HG03520 (cell line): ENCODE measurements at regions not wholly inside any gene's neighbourhood (a gene's known extent, or its start where the extent isn't known, plus 50 kb on each side); places are given as distances from the start of the nearest gene placed in this dataset.
"Not testable (repeated sequence)": the region's sequence is repeated elsewhere in the genome, so short reads cannot be mapped to it uniquely, and the experiment has no call there.

Source experiments
- ATAC-seq: cut with Tn5 transposase; IDR thresholded peaks from one replicate; pipeline ENCODE4 v1.9.1; 2021; ENCODE audit warnings: mild to moderate bottlenecking, moderate library complexity; ENCODE audit not compliant: unreplicated experiment

DNA sequence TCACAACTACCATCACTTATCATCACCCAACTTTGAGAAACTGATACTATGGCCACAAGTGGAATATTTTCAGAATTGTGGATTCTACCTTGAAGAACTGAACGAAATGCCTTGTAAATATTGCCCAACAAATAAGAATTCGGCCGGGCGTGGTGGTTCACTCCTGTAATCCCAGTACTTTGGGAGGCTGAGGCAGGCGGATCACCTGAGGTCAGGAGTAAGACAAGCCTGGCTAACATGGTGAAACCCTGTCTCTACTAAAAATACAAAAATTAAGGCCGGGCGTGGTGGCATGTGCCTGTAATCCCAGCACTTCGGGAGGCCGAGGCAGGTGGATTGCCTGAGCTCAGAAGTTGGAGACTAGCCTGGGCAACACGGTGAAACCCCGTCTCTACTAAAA, 862.7 kb downstream of the ZPLD1 start:
- not testable (repeated sequence) for ATAC-seq

DNA sequence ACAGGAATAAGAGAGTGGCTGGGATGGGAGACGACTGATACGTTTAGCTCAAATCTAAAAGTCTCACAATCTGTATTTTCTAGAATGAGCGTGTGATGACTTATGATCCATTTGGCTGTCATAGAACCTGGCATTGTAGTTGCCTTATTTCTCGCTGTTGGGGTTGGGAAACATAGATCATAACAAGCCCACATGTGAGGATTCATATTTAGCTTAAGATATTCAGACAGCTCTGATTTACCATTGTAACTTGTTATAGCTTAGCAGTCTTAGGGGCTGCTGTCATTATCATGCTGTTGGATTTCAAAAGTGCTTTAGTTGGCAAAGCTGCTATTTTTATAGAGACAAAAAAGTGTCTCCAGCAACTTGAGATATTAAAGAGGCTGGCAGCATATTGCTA, 871.3 kb downstream of the ZPLD1 start:
- ATAC-seq, result no peak

DNA sequence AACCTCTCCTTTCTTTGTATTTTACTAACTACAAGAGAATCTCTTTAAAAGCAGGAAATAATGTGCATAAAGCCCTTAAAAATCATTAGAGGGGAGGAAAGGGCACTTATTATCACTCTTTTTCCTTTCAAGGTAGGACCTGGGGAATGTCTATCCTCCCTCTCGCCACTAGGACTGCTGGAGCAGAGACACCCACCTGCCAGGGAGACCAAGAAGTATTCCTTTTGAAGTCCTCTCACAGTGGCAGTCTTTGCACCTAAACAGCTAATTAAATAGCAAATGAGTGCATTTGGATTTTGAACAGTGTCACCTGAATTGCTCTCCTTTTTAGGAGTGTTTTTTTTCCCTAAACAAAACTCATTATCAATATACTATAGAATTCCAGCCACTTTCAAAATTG, 874.1 kb downstream of the ZPLD1 start:
- no peak for ATAC-seq

DNA sequence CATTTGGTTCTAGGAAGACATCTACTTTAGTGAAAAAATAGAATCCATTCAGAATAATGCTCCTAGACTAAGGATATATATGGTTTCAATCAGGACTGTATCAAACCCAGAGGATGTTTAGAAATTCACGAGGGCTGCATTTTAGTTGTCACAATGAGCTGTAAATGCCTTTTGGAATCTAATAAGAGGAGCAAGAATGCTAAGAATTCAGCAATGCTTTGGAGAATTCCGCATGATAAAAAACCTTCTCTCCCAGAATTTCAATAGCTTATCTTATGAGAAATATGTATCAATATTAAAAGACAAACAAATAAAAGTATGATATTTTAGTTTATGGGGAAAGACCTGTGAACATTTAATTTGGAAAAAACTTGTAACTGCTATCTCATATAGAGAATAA, 885.1 kb downstream of the ZPLD1 start:
- ATAC-seq, result no peak

DNA sequence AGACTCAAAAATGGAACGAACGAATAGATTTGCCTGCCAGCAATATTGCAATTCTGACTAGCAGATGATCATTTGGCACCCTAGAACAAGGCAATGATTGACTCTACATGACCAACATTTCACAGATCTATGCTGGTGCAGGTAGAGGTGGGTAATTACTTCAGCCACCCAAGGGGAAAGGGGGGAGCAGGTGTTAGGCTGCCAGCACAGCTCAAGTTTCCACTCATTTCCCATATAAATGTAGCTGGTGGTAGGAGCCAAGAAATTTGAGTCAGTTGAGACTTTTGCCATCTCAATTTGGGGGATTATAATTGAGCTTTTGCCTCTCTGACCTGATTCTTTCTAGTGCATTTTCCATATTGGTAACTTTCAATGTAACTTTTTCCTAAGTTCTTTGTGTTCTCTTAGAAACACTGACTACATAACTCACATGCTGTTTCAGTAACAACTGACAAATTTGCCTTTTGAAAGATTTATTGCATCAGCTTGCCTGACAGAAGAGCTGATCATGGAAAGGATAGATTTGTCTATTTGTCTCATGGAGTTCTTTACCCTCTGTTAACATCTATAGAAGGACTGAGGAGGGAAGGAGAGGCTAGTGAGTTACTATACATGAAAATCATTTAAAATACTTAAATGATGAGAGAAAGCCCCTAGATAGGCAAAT, 902.5 kb downstream of the ZPLD1 start:
- ATAC-seq, result no peak

DNA sequence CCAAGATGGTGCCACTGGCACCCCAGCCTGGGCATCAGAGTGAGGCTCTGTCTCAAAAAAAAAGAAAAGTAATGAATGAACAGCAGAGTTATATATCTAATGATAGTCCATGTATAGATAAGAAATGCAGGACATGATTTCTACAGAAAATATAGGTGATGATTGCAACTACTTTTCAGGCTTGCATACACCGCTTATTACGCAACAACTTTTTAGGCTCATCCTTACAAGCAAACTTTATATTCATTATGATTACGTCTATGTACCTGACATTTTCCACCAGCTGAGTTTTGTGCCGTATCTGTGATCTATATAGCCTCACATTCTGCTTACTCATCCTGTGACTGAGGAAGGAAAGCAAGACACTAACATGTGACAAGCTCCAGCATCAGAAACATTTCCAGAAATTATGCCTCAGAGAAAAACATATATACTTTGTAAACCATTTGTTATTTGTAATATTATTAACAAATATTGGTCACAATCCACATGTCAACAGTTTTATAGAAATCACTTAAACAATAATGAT, 906.3 kb downstream of the ZPLD1 start:
- no peak for ATAC-seq

DNA sequence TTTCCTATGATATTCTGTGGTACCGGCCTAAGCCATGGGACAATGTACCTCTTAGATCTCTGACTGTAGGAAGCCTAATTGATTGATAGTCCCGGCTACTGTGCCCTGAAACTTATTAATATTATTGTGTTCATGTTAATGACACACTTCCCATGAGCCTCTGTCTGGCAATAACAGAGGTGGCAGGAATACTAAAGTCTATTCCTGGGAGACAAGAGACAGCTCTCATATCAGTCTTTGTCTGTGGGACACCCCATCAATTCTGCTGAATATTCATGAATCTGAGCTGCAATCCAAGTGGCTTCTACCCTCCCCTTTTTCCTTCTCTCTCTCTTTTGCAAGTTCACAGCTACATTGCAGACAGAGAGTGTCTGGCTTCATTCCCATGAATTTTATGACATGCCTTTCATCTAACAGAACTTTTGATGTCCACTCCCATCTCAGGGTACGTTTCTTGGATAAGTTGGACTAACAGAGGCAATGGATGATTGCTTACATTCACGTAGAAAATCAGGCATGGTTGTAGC, 907.5 kb downstream of the ZPLD1 start:
- ATAC-seq, result no peak

DNA sequence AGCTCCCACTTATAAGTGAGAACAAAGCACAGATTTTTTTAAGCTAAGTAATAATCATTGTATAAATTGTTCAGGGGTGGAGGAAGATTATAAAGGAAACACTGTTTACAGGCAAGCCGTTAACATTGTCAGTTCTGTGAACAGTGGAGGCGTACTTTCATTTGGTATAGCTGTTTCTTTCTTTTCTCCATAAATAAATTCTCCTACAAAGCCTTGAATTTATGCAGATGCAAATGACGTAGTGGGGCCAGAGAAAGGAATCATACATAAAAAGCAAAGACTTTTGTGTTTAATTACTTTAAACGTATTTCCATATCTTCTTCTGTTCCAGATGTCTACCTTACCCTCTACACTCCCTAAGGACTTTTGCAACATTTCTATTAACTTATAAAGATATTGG, 914.9 kb downstream of the ZPLD1 start:
- no peak for ATAC-seq

DNA sequence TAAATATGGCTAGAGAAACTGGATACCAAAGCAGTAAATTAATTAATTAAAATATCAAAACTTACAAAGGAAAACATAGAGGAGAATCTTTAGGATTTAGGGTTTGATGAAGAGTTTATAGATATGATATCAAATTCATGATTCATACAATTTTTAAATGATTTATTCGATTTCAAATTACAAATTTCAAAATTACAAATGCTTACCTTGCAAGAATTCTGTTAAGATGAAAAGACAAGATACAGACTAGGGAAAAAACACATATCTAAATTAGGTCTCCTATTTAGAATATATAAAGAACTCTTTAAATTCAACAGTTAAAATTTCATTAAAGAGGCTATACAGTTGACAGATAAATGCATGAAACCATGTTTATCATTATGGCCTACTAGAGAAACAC, 930.7 kb downstream of the ZPLD1 start:
- ATAC-seq, result no peak

DNA sequence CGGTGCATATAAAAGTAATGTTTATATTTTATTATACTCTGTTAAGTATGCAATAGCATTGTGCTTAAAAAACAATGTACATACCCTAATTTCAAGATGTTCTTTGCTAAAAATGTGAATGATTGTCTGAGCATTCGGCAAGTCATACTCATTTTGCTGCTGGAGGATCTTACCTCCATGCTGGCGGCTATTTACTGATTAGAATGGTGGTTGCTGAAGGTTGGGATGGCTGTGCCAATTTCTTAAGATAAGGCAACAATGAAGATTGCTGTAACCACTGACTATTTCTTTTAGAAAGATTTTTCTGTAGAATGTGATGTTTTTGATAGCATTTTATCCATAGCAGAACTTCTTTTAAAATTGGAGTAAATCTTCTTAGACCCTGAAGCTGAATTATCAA, 932.7 kb downstream of the ZPLD1 start:
- no peak for ATAC-seq

DNA sequence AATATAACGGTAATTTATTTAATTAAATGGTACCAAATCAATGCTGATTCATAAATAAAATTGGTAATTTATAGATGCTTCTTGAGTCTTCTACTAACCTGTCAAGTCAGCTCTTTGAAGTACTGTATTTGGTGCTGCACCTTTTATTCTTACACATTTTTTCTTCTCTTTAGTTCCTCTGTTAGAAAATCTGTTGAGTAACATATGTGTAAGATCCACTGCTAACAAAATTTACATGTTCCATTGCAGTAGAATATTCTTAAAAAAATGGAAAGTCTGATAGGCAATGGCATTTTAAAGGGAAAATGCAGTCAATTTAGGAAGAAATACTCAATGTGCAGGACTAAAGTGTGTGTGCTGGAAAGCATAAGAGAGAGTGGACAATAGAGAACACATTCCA, 936.6 kb downstream of the ZPLD1 start:
- ATAC-seq, result no peak

DNA sequence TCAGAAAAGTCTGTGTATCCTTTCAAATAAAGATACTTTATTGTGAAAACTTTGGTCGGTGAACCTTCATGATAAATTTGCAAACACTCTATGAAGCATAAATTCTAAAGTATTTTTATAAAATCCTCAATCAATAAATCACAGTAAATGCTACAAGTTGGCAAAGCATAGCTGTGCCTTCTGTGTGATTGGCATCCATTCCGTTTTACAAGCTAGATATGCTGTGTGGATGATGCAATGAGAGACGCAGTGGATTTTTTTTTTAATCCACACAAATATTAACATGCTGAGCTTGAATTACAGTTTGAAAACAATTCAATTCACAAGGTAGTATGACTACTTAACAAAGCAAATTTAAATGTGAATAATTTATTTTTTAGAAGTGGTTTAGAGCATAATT, 937.2 kb downstream of the ZPLD1 start:
- ATAC-seq, result no peak

DNA sequence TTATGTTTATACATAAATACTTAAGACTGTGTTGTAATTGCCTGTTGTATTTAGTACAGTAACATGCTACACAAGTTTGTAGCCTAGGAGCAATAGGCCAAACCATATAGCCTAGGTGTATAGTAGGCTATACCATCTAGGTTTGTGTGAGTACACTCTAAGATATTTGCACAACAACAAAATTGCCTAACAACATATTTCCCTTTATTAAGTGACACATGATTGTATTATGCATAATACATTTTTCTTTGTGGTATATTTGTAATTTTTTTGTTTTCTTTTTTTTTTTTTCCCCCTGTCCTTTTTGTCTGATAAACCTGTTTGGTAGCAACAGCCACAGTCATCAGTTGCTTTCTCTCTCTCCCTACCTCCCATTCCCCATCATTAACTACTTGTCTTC, 945.6 kb downstream of the ZPLD1 start:
- ATAC-seq, result no peak

DNA sequence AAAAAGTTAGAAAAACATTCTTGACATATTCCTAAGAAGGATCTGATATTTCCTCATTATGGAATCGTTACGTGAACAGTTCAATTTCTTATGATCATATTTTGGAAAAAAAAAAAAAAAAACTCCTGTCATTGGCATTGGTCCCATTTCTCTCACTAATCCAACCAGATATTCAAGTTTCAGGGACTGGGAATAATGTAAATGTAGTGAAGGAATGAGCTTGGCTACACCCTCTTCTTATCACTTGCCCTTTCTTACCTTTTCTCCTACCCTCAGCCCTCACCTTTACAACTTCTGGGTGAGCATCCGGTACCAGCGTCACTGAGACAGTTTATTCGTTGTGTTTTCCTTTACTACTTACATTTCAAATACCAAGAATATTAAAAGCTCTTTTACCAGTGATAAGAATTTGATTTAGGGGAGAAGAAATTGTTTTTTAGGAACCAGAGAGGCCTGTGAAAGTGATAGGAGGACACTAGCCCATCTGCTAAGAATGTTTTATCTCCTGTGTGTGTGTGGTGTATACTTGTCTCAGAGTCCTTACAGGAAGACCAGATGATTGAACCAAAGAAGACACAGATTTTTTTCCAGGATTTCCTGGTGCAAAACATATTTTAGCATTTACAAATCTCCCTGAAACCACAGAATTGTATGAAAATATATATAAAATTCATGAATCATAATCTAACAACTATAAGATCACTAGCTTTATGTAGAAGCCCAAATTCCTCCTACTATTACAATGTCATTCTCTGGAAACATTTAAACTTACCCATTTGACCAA, 946.7 kb downstream of the ZPLD1 start:
- no peak for ATAC-seq

DNA sequence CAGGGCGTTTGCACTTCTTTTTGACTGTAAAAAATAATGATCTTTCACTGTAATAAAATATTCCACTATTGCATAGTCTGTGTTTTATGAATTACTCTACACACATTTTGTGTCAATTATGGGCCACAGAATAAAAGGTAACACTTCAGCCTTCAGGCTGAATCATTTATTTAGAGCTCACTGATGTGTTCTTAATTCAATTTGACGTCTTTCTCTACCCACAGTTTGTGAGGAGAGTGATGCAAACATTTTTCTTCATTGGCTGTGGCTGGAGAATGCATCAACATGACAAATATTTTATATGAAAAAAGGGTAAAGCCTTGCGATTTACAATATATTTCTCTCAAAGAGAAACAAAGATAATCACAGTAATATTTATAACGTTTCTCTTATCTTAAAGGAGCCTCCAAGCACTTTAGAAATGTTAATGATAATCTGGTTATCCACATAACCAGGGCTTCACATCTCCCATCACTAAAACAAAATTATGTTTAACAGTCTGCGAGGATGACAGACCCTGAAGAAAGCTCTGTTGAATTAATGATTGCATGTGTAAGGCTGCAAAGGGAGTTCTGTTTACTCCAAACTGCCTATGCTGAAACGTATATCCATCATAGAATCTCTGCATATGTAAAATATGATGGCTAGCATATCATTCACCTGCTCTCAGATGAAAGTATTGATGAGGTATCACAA, 951.3 kb downstream of the ZPLD1 start:
- no peak for ATAC-seq

DNA sequence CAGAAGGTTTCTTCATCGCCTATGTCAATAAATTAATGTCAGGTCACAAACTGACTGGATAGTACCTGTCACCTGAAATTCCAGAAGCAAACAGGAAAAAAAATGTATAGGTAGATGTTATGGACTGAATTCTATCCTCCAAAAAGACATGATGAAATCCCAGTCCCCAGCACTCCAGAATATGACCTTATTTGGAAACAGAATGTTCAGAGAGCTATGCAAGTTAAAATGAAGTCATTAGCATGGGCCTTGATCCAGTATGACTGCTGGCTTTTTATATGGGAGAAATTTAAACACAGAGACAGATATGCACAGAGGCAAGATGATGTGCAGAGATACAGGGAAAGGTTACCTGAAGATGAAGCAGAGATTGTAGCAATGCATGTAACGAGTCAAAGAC, 953.4 kb downstream of the ZPLD1 start:
- no peak for ATAC-seq

DNA sequence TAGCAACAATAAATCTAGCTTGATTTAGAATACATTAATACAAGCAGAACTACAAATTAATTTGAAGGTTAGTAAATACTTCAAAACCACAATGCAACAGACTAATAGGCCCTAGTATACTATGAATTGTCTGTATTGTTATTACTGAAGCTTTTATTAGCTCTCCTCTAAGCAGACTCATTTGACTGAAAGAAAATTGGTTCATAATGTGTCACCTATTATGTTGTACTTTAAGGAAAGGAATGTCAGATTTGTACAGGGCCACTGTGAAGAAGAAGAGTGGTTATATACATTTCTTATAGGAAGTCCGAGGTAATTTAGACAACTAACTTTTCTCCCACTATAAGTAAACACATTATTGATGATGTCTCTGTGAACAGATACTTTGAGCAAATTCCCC, 954.5 kb downstream of the ZPLD1 start:
- no peak for ATAC-seq

DNA sequence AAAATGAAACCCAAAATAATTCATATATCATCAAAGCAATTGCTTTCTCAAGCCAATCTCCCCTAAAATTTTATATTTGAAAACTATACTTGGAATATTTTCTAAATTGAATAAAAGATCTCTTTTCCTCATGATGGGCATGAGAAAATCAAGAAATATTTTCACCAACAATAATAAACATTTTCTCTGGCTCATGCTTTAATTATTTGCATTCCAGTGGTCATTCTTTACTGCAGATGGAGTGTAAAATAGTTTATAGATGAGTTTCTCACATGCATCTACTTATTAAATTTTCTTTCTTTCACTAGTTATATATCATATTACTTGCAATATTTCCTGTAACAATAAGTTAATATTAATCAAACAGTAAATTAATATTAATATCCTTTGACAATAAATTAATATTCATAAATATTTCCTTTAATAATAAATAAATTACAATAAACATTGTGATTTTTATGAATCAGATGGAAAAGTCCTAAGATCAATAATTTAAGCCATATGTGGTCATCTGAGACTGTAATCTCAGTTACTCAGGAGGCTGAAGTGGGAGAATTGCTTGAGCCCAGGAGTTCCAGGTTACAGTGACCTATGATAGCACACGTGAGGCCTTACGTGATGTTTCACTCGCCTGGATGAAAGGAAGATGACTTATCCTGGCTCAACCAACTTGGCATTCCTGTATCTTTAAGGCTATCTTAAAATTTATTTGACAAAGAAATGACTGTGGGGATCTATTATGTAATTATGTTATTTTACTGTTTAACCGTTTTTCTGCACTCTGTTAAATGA, 958.8 kb downstream of the ZPLD1 start:
- no peak for ATAC-seq

DNA sequence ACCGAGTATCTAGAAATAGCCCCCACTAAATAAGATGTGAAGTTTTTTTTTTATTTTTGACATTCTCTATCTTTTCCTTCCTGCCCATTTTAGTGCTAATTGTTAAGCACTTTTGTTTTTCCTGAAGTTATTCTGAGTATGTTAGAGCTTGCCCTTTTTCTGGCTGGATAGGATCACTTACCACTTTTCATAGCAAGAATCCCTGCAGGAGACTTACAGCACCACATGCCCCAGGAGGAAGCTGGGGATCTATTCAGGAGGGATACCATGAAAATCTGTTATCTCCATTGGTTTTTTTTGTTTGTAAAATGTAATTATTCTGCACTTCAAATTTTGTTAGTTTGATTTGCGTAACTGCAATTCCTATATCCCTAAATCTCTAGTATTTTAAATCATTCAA, 968.4 kb downstream of the ZPLD1 start:
- ATAC-seq, result no peak

DNA sequence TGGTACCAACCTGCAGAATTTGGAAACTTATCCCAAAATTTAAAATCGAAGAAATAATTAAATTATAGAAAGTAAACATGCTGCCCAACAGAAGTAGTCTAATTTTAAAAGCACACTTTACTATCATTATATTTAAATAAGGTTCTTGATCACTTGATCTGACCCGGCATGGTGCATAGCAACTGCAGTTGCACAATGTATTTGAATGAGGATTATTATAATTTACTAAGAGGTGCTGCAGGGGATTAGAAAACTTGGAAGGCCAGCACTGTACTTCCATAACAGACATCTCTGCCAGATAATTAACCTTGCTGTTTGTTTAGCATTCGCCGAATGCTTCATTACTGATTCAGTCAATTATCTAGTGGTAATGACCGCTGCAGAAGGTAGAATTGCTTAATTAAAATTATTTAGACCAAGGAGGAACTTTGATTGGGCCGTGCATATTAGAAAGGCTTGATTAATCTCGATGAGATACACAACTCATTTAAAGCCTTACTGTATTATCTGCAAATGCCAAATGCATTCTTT, 971.6 kb downstream of the ZPLD1 start:
- ATAC-seq, result no peak

DNA sequence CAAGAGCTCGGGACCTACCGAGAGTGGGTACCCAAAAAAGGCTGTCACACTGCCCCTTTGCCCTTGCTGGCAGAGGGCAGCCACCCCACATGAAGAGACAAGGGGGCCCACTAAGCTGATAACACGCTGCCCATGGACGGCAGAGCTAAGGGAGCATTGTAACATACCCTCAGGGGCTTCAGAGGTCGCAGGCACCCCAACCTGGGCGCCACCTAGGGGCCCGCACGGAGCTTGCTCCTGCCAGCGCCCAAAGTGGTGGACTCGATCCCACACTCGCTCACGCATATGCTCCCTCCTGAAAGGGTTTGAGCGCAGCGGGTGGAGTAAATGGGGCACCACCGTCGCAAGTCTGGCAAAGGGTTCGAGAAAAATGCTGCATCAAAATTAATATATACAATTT, 975.4 kb downstream of the ZPLD1 start:
- no peak for ATAC-seq
